NOMO-1 (cell line): ENCODE measurements at regions not wholly inside any gene's neighbourhood (a gene's known extent, or its start where the extent isn't known, plus 50 kb on each side); places are given as distances from the start of the nearest gene placed in this dataset.

Experiments used
- DNase-seq, 2 experiments: peaks; one replicate each; lab custom pipeline; 2025; ENCODE audit not compliant: unreplicated experiment in 2 of 2; lab: John Stamatoyannopoulos, UW

DNA sequence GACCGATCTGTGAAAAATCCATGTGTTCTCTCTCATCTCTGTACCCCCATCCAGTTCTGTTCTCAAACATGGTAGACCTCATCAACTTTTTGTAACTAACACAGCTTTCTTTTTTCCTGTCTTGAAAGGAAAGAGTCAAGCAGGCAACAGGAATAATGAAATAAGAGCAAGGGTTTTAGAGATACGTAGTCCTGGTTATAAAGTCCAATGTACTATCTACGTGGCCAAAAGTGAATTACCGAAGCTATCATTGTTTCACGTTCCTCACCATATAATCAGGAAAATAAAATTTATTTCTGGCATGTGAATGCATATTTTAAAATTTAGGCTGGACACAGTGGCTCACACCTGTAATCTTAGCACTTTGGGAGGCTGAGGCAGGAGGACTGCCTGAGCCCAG lies 472.2 kb upstream of the ANO3 start:
- no peak for DNase-seq

DNA sequence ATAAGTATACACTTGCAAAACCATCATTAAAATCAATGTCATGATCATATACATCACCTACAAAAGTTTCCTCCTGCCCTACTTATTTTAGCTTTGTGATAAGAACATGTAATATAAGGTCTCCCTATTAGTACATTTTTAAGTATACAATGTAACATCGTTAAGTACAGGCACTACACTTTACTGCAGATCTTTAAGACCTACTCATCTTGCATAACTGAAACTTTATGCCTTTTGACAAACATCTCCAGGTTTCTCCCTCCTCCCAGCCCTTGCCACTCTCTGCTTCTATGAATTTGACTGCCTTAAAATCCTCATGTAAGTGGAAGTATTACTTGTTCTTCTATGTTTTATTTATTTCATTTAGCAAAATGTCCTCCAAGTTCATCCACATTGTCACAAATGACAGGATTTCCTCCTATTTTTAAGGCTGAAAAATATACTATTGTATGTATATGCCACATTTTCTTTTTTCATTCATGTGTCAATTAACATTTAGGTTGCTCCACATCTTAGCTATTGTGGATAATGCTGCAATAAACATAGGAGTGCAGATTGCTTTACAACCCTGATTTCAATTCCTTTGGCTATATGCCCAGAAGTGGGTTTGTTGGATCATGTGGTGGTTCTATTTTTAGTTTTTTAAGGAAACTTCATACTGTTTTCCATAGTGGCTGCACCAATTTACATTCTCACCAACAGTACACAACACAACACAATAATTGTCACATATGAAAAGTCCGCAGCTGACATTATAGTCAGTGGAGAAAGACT lies 471.1 kb upstream of the ANO3 start:
- no peak for DNase-seq

DNA sequence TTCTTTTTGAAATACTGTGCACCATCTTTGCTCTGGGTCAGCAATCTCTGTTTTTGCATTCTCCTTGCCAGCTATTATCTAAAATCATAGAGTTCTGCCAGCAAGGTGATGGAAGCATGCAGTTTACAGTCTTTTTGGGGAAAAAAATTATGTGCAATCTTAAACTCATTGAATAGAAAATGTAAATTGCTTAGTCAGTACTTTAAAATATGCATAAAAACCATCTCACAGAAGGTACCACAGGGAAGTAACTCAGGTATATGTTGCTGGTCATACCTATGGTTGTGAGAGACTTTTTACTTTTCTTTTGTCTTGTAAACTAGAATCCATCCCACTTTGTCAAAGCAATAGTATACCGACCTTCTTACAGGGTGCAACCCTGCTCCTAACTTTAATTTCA lies 469.8 kb upstream of the ANO3 start:
- no peak for DNase-seq

DNA sequence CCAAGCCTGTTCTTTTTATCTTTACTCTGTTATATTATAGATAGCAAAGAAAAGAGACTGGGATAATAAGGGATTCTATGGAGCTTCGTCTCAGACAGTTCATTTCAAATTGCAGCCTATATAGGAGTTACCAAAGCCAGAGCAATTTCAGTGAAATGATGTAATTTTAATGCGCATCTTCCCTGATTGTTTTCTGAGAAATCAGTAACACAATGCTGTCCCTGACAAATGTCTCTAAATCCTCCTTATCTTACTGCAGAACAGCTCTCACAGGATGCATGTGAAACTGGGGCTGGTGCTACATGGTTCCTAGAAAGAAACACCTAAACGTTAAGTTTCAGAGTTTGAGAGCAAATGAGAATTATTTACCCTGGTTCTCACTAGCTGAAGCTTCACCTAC lies 467.9 kb upstream of the ANO3 start:
- no peak for DNase-seq

DNA sequence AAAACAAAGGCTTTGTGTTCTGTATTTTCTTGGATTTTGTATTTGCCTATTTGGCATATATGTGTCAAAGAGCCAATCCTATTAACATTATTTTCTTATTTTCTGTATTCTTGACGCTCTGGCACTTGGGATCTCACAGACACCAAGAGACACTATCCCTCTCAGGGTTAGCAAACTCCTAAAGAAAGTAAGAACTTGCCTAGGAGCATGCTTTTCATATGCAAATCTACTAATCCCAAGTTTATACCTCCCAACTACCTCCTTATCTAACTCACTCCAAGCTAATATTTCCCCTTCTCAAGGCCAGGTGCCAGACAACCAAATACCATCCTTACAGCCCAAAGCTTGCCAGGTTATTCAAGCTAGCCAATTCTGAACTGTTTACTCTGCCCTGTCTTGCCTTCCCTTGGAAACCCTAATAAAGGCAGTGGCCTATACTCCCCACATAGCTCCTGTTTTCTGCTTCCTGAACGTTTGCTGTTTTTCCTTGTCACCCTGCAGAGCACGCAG lies 455.4 kb upstream of the ANO3 start:
- DNase-seq, result no peak

DNA sequence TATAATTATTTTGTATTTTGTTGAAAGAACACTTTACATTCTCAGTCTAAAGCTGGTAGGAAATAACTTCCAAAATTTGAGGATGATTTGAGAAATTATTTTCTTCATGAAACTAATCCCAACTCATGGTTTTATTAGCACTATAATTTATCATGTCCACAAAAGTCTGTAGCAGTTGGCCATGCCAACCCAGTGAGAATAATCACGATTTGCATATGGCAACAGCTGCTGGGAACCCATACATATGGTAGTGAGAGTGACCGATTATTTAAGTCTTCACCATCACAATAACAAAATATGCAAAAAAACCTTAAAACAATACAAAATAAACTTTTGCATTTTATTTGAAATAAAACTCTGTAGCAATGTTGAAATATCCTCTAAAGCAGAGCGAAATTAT lies 445.9 kb upstream of the ANO3 start:
- DNase-seq, result no peak

DNA sequence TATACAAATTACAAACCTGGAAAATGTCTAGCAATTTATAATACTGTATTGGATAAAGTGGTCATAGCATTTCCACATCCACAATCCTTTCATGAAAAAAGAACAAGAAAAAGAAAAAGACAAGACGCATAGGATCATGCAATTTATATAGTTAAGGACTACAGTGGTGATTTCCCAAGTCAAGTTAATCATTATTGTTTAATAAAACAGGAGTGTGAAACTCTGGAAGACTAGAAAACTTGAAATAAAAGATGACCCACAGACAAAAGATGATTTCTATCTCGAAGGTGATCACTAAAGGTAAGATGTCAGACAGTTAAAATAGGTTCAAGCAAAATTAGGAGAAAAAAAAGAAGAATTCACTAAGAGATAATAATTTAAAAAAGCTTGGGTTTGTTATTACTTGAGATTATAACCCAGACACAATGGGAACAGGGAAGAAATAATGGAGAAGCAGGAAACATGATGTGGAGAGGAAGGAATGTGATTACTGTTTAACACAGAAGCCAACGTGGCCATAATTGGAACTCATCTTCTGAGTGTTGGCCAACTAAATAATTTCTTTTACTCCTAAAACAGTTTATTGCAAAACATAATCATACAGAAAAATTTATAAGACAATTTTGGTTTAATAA lies 441.2 kb upstream of the ANO3 start:
- DNase-seq, result no peak

DNA sequence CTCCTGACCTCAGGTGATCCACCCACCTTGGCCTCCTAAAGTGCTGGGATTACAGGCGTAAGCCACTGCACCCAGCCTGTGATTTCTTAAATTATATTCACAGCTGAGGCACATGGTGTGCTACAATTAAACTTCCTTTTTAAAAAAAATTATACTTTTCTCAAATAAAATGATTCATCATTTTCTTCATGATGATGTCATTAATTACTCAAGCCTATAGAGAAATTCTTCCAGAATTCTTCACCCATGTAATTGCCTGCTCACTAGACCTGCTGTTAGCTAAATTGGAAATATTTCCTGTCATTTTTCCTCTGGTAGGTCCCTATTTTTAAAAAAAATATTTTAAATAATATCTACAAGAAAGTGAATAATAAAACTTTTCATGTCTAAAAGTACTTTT lies 440.0 kb upstream of the ANO3 start:
- DNase-seq, result no peak

DNA sequence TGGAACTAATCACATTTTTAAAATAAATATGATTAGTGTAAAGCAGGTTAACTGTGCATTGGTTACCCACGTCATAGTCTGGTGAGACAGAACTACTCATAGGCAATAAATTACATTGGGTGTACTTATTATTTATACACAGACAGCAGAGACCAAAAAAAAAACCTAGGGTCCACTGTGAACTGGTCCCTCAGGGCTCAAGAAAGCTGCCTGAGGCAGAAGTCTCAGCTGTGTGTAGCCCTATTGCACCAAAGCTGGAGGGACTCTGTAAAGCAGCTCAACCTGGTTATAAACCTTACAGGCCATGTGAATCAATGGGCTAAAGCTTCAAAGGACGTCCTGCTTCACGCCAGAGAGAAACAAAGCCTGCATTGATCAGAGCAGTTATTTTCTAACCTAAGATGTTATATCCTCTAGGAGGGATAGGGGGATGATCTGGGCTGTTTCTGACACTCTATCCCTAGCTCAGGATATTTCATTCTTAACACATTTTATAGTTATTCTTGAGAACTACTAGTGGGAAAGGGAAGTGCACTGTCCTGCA lies 432.2 kb upstream of the ANO3 start:
- no peak for DNase-seq

DNA sequence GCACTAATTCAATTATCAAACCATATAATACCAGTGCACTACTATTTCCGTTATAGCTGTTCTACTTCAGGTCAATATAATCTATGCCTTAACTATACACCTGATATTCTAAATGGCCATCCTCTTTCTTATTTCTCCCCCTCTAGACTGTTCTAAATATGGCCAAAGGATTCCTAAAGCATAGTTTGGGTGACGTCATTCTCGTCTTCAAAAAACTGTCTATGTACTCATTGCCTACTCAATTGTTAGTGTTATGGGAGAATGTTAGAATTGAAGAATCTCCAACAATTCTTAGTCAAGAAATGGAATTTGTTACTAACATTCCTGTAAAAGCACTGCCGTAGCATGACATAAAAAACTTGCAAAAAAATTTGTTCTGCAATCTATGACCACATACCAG lies 431.1 kb upstream of the ANO3 start:
- DNase-seq, result no peak

DNA sequence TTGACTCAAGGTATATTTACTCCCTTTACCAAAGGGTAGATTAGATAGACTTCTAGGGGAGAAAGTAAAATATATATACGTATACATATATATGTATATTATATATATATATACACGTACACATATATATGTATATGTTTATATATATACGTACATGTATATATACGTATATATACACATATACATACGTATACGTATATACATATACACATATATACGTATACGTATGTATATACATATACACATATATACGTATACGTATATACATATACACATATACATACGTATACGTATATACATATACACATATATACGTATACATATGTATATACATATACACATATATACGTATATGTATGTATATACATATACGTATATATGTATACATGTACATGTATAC lies 430.5 kb upstream of the ANO3 start:
- no peak for DNase-seq

DNA sequence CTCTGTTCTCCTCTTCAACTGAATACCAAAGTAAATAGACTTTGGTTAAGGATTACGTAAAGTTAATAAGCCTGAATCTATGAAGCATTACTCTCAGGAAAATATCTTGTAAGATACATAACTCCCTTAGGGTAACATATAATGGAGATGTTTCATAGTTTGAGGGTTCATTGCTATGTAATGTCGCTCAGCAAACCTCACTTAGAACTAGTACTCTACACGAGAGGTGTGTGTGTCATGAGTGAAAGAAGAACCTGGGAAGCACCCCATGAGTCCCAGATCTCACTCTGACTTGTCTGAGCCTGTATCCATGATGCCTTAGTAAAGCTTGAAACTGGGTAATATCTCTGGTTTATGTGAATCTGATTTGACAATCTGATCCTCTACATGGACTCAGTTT lies 429.5 kb upstream of the ANO3 start:
- DNase-seq, result no peak

DNA sequence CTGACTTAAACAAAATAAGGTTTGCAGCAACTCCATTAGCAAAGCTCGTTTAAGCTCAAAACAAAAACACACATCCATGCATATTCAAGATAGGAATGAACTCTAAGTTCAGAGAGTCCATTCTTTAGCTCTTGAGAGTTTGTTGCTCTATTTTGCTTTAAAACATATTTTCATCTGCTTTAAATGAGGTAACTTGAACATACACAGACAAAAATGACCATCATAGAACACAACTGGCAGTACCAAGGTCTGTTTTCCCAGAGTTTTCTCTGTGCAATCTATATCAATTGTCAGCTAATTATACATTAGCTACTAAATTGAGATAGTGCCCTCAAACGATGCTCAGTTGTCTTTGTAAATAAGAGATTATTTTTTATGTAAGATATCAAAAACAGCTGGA lies 423.2 kb upstream of the ANO3 start:
- no peak for DNase-seq

DNA sequence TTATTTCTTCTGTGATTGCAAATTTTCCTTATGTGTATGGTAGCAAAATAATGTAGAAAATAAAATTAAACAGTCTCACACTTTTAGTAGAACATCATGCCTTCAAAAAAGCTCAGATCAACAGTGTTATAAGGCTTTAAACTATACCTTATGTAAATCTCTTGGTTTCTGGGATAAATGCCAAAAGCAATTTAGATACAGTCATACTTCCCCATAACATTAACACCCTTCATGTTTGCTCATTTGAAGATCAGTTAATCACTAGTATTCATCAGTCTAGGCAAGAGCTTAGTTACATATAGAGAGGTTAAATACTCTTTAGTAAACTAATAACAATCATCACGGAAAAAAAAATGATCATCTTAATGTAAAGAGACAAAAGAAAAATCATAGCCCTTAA lies 421.8 kb upstream of the ANO3 start:
- DNase-seq, result no peak

DNA sequence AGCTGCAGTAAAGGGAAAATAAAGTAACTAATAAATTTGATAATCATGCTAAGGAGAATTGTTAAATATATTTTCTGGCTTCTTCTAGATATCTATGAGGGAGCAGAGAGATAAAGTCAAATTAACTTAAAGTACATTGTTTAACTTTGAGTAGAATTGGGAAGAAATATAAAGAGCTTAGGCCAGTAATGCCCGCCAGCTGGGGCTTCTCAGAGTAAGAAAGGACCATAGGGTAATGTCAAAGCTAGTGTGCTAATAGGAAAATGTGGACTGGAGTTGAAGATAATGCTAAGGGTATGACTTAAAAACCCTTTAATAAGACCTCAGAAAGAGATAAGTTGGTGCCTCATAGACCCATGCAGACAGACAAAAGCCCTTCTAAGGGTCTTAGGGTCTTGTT lies 411.6 kb upstream of the ANO3 start:
- DNase-seq, result no peak

DNA sequence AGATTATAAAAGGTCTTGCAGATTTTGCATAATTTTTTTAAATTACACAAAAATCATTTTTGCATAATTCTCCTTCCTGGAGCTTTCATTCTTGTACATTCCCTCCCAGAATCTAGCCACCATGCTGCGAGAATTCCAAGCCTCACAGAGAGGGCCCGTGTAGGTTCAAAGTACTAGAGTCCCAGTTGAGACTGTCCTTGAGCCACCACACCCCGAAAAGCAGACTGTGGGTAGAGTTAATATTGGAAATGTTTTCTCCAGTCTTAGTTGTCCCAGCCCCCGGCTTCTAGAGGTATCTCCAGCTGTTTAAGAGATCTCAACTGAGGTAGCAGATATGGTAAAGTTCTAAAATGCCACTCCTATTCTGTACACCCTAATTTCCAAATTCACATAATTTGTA lies 407.3 kb upstream of the ANO3 start:
- no peak for DNase-seq

DNA sequence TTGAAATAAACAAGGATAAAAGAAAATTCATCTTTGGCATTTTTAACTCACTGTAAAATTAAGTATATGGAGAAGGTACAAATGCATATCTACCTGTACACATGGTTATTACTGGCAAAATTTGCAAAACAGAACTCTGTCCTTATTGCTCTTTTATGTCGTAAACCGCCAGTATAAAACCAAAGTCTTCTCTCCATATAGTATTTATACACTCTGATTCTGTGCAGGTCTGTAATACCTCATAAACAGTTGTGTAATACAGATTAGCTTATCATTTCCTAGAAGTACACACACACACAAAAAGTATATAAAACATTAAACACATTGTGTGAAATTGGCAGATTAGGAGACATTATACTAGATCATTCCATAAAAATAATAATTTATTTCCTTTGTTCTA lies 406.6 kb upstream of the ANO3 start:
- no peak for DNase-seq

DNA sequence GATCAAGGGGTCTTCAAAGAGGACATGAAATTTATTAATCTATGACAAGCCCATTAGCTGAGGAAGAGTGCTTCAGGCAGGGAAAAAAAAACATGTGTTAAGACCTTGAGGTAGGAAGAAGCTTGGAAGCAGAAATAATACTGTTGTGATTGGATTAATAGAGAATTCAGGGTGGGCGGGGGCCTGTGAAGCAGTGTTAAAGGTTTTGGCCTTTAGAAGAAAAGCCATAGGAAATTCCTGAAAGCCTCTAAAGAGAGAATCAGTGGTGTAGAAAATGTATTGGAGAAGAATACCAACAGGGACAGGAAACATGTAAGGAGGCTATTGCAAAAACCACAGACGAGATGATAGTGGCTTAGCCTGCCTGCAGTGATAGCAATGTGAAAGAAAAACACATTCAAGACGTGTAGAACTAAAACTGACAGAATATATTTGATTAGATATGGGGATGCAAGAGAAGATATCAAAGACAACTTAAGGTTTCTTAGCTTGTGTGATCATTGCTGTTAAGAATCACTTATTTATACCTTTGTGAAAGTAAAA lies 404.4 kb upstream of the ANO3 start:
- no peak for DNase-seq

DNA sequence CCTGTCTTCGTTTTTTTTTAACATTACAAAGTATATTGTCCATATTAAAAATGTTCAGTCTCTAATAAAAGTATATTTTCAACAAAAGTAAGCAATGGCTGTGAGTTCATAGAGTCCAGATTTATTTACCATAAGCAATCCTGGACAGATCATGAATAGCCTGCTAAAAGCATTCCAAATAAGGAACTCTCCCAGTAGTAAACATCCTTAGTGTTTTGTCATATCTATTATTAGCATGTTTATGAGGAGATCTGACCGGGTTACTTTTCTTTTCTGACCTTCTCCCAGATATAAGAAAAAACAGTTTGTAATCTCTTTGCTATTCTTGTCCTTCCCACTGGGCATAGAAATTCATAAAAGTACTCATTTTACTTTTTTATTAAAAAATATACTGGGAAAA lies 403.9 kb upstream of the ANO3 start:
- no peak for DNase-seq

DNA sequence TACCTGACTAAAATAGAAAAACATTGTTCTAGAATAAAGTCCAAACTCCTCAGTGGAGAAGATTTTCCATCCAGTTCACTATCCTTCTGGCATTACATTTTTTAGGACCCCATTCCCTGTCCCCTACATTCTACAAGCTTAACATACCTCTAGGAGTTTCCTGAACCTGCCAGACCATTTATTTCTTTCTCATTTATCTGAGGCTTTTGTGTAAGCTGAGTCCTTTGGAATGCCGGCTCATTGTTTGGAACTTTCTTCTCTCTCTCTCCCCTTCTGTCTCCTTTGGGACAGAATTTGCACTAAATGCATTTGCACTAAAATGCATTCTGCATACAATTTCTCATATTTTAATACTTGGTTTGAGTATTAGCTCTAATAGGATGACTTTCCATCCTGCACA lies 393.0 kb upstream of the ANO3 start:
- DNase-seq, result no peak

DNA sequence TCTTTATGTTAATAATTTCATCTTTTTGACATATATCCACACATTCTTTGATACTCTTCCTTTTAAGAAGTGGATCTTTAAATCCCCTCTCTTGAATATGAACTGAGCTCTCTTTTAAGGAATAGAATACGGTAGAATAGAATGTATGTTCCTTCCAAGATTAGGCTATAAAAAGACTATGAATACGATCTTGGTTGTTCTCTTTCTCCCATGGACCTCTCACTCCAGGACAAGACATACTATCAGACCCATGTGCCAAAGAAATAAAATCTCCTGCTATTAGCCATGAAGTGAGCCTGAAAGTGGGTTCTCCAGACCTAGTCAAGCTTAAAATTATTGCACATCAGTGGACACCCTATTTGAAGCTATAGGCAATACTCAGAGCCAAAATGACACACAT lies 392.2 kb upstream of the ANO3 start:
- DNase-seq, result no peak

DNA sequence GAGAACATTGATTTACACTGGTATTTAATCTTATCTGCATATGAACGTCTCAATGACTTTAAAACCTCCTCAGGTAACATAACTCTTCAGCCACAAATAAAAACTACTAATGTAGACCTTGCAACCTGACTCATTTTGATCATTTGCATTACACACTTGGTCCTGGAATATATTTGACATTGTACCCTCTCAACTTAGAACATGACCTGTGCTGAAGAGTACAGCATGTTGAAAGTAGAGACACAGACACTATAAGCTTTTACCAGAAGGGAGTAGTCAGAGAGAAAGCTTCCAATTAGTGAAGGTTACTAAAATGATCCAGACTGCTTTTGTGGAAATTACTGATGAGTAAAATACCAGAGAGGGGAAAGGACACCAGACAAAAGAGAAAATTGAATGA lies 390.6 kb upstream of the ANO3 start:
- DNase-seq, result no peak
